ENCODE measurements at regions not wholly inside any gene's neighbourhood (a gene's known extent, or its start where the extent isn't known, plus 50 kb on each side); places are given as distances from the start of the nearest gene placed in this dataset.
"Not testable (repeated sequence)": the region's sequence is repeated elsewhere in the genome, so short reads cannot be mapped to it uniquely, and the experiment has no call there.

- no peak for DNase-seq
These were observed 79.3 kb upstream of the SHANK2 start for GRCh38 chr11:71331631-71332030.

- DNase-seq = no peak
These were observed 78.6 kb upstream of the SHANK2 start for GRCh38 chr11:71330996-71331395.

GRCh38 chr11:71330349-71330748 lies 78.0 kb upstream of the SHANK2 start:
- DNase-seq = no peak

GRCh38 chr11:71329786-71330185 lies 77.4 kb upstream of the SHANK2 start:
- DNase-seq = no peak

- no peak for DNase-seq
These were observed 76.8 kb upstream of the SHANK2 start for GRCh38 chr11:71329165-71329510.

GRCh38 chr11:71327156-71328085 lies 75.0 kb upstream of the SHANK2 start:
- no peak for DNase-seq

GRCh38 chr11:71326328-71326940 lies 74.1 kb upstream of the SHANK2 start:
- DNase-seq = no peak

- DNase-seq = no peak
These were observed 73.3 kb upstream of the SHANK2 start for GRCh38 chr11:71325418-71326327.

- no peak for DNase-seq
These were observed 72.5 kb upstream of the SHANK2 start for GRCh38 chr11:71324788-71325417.

- no peak for DNase-seq
These were observed 71.6 kb upstream of the SHANK2 start for GRCh38 chr11:71323876-71324526.

GRCh38 chr11:71322861-71323582 lies 70.6 kb upstream of the SHANK2 start:
- no peak for DNase-seq

- no peak for DNase-seq
These were observed 69.9 kb upstream of the SHANK2 start for GRCh38 chr11:71322192-71322735.

GRCh38 chr11:71321433-71322191 lies 69.2 kb upstream of the SHANK2 start:
- no peak for DNase-seq

GRCh38 chr11:71316701-71317100 lies 64.3 kb upstream of the SHANK2 start:
- no peak for DNase-seq

GRCh38 chr11:71312616-71313015 lies 60.2 kb upstream of the SHANK2 start:
- DNase-seq = not testable (repeated sequence)

- no peak for DNase-seq
These were observed 59.6 kb upstream of the SHANK2 start for GRCh38 chr11:71311928-71312510.

GRCh38 chr11:71311176-71311925 lies 59.0 kb upstream of the SHANK2 start:
- no peak for DNase-seq

- no peak for DNase-seq
These were observed 57.8 kb upstream of the SHANK2 start for GRCh38 chr11:71310184-71310583.

- no peak for DNase-seq
These were observed 57.2 kb upstream of the SHANK2 start for GRCh38 chr11:71309611-71310010.

All from suppressor macrophage treated with lipopolysaccharide for 4 hours (primary cell).